ENCODE measurements at regions not wholly inside any gene's neighbourhood (a gene's known extent, or its start where the extent isn't known, plus 50 kb on each side); places are given as distances from the start of the nearest gene placed in this dataset.

DNA sequence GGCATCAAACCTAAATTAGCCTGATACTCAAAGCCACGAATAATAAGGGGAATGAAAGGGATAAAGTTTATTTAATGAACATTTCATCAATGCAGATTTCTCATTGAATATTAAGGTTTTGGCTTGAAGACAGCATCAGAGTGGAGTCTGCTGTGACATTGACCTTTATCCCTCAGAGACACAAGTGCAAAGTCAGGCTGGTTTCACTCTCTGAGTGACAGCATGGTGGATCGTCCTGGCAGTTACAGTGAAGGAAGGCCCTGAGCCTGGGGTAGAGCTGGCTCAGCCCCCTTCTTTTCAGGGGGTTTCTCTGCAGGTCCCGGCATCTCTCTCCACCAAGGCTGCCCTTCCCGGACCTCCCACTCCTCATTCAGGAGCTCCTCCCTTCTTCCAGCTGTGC is 503.1 kb downstream of the PREX1 start:
- DNase-seq = no peak

DNA sequence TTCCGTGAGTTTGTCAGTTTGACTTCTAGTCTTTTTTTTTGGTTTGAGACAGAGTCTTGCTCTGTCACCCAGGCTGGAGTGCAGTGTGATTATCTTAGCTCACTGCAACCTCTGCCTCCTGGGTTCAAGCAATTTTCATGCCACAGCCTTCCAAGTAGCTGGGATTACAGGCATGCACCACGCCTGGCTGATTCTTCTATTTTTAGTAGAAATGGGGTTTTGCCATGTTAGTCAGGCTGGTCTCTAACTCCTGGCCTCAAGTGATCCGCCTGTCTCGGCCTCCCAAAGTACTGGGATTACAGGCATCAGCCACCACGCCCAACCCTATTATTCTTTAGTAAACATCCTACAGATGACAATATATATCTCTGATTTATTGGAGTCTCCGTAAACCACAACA is 506.5 kb downstream of the PREX1 start:
- DNase-seq = no peak

DNA sequence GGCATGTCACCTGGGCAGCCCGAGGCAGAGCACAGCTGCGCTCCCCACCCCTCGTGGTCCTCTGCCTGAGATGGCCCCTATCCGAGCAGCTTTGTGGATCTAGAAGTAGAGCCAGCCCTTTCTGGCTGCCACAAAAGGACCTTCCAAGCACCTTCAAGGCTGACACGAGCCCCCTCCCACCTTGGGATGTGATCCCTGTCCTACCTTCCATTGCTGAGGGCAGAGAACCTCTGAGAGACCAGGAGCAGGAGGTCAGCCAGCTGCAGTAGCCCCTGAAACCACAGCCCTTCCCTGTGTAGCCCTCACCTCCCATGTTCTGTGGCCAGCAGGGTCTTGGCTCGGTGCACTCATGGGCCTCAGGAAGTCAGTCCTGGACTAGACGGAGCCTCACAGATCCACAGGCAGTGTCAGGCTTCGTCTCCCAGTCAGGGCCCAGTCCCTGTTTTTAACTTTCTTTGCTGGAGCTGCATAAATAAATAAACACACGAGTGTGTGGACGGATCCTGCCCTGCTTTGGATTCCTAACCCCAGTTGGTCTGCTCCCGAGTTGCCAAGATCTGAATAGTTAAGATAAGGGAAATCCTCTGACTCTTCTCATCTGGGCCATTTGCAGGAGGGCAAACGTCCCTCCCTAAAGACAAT is 507.7 kb downstream of the PREX1 start:
- DNase-seq = no peak

DNA sequence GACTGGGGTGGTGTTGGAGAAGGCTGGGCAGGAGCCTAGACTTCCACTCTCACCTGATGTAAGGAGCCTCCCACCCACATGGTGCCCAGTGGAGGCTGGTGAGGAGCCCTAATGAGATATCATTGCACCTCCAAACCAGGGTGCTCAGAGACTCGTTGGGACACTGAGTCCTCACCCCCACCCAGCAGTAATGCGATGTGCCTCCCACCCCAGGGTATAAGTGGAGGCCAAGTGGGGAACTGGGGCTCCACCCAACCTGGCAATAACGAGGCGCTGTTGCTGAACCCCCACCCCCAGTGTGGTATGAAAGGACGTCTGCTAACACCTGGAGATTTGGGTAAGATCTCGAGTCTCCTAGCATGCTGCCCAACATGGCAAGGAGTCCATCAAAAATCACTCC is 510.2 kb downstream of the PREX1 start:
- DNase-seq = no peak

DNA sequence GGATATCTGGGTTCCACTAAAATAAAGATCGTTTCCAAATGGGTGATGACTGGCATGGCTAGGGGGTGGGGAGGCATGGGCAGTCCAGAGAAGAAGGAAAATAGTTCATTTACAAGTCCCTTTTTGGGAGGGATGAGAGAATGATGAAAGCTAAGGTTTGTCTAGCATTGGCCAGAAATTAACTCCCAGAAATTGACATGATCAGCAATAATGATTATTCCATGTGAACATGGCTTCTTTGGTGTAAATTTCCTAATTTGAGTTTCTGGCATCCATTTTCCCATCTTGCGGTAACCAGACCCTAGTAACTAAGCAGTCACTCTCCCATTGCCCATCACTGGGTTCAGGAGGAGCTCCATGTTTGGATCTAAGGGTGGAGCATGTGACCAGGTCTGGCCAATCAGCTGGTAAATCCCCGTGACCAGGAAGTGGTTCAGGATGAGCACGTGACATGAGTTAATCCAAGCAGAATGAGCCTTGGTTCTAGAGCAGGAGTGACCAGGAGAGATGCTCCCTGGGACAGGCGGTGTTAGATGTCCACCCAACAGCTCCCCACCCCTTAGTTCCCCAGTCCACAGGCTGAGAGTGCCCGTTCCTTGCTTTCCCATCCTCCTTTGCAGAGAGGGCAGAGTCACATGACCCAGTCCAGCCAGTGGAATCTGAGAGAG is 512.7 kb downstream of the PREX1 start:
- no peak for DNase-seq

DNA sequence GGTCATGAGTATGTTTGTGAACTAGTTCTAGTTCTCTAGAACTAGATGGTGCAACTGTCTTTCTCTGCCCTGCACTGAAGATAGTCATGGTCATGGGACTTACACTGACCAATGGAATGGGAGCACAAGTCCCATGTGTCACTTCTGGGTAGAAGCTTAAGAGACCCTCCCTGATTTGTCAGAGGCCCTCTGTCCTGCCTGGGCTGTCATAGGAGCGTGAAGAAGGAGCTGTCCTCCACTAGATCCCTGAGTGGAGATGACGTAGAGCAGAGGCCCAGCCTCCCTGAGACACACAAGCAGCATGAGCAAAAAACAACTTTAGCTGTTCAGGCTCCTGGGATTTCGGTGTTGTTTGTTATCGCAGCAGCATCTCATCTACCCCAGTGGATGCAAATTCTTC is 514.5 kb downstream of the PREX1 start:
- DNase-seq = no peak

DNA sequence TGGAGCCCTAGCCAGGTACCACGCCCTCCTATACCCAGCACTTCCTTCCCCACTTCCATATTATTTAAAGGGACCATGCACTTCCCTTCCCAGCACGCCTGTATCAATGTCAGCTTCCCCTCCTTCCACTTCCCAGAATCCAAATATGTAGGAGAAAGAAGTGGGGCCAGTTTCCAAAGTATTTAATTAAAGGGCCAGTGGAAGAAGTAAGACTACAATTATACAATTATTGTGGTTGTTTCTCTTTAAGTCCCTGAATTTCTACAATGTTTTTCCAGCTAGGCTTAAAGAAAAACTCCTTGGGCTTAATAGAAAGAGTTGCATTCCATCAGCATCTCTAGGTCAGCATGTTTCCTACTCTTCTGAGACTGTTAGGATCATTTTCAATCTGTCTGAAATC is 515.8 kb downstream of the PREX1 start:
- no peak for DNase-seq

DNA sequence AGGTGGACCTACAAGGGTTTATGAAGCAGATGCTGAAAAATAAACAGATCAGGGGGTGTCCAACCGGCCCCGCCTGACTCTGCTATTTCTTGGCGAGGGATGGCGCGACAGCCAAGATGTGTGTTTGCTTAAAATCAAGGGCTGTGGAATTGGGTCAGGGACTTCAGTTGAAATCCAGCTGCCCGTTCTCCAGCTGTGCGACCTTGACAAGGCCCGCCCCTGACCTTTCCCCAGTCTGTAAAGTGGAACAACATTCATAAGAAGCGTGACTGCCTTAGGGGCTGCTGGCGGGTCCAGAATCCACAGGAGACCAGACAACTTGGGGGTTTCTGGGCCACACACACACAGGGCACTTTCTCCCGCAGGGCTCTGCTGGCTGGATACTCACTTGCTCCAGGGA is 517.5 kb downstream of the PREX1 start:
- DNase-seq = no peak

DNA sequence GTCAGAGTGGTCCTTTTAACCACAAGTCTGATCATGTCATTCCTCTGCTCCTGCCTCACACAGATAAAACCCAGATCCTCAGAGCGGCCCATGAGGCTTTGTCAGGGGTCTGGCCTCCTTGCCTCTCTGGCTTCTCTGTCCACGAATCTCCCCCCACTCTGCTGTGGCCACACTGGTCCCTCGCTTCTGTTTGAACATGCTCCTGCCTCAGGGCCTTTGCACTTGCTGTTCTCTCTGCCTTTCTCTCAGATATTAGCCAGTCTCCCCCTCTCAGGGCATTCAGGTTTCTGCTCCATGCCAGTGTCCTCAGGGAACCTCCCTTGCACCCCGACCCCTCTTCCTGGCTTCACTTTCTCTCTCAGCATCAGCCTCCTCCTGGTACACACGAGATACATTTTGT is 518.5 kb downstream of the PREX1 start:
- DNase-seq = no peak

DNA sequence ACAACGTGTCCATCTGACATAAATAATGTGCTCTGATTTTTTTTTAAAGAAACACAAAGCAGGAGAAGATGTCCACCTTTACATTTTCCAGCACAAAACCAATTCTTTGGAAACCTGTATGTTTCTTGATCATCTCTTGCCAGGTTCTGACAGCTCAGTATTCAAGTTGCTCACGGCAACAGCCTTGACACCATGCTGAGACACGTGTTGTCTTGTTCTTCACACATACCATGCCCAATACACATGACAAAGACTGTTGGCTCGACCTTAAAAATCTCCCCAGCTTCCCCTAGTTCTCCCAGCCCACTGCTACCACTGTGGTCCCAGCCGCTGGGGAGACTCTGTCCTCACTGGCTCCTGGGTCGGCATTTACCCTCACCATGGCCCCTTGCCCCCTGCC is 518.9 kb downstream of the PREX1 start:
- DNase-seq = no peak

DNA sequence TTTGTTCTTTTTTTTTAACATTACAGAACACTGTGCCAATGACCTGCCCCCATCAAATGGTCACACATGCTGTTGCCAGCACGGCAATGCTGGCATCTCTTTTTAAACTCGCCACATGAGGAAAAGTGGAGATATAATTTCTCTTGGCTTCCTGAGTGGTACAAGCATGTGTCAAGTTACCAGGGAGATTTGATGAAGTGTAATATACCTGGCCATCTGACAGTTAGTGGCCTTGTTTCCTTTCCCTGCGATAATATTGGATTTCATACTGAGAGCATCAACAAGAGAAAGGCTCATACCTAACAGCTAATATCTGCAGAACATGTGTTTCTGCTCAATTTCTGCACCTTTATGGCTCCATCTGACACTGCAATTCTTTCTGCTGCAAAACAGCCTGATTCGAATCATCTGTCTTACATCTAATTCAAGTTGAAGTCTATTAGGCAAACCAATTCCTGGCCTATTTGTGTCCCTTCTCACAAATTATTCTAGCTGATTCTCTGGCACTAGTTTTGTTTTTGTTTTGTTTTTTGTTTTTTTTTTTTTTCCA is 519.5 kb downstream of the PREX1 start:
- no peak for DNase-seq

DNA sequence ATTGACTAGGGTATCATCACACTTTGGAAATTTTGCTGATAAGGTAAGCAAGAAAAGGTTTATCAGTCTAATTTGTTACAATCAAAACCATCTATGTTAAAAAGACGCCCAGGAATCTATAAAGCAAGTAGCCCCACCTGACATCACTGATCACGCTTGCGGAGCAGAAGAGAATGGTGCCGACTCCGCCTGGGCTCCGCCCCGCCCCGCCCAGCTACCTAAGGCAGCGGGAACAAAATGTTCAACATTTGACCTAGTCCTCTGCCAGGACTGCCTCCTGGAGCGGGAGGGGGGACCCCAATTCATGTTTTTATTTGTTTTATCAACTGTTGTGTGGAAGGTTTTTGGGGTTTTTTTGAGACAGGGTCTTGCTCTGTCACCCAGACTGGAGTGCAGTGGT is 520.5 kb downstream of the PREX1 start:
- DNase-seq = no peak

DNA sequence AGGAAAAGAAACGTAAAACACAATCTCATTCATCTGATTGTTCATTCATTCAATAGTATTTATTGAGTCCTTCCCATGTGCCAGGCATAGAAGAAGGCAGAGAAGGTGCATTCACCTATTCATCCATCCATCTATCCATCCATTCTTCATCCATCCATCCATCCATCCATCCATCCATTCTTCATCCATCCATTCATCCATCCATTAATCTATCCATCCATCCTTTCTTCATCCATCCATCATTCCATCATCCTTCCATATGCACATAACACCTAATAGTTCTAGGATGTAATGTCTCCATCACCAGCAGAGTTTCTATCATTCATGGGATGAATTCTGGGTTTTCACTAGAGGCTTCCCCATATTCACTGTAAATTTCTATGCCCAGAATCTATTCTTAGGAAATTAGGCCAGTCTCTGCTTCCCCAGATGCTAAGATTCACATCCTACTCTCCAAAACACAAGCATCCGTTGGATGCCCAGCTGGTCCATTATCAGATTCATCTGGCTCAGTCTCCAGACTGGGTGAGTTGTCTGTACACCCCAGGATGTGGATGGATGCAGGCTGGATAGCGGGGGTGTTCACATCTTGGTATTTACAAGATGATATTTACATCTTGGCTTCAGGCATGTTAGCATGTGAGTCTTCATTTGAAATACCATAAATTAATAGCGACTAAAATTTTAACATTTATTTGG is 517.7 kb upstream of the SULF2 start:
- DNase-seq = no peak

DNA sequence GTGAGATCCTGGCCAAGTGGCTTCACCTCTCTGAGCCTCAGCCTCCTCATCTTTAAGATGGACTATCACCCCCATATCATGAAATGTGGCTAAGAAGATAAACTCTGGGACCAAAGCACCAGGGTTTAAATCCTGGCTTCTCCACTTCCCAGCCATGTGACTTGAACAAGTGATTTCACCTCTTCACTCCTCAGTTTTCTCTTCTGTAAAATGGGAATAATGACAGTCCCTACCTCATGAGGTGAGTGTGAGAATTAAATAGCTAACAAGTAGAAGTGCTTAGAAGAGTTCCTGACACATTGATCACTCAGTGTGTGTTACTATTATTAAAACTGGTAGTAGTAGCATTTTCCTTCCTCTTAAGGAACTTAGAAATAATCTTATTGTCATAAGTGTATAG is 516.9 kb upstream of the SULF2 start:
- no peak for DNase-seq

DNA sequence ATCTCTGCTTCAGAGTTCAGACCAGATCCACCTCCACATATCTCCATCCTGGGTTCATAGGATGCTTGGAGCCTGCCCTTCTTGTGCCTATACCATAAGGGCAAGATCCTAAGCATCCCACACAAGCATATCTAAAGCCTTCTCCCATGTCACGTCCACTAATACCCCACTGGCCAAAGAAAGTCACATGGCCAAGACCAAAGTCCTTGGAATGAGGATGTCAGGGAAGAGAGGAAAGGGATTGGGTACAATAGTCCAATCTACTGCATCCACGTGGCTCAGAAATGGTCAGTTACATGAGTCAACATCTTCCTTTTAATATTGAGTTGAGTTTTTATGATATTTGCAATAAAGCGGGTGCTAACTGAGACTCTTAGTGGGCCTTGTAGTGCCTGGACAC is 515.9 kb upstream of the SULF2 start:
- no peak for DNase-seq

DNA sequence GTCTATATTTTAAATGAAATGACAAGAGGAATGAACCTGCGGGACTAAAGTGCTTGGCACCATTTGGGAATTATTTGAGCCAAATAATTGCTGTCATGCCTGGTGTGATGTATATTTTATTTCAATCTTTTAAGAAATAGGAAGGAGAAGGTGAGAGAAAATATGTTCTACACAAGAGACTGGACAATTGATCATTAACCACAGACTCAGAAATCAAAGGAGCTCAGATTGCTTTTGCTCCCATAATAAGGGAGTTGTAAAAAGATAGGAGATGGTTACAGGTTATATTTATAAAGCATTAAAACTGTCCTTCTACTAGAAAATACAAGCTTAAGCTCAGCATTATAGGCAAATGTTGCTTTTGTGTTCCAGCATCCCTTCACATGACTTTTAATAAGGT is 515.2 kb upstream of the SULF2 start:
- no peak for DNase-seq

DNA sequence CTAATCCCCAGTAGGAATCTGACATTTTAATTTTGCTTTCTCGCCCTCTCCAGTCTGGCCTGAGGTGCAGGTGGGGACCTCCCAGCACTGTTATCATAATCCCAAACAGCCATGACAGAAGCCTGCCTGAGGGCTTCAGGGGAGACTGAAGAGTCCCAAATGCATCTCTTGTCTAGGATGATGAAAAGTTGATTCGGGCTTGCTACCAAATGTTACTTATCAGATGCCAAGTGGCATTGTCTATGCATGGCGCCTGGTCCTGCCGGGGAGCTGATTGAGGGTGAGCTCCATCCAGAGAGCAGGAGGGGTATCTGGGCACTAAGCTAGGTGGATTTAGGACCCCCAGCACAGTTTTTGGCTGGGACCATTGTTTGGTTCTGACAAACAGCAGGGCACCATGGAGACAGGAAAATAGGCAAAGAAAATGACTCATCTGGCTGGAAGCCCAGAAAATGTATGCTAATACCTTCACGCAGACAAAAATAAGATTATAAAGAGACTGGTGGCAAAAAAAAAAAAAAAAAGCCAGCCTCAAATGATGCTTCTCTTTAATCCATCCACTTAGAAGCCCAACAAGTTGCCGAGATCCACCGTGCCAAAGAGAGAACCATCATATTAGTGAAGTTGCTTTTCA is 513.7 kb upstream of the SULF2 start:
- DNase-seq = peak; percentile 82

DNA sequence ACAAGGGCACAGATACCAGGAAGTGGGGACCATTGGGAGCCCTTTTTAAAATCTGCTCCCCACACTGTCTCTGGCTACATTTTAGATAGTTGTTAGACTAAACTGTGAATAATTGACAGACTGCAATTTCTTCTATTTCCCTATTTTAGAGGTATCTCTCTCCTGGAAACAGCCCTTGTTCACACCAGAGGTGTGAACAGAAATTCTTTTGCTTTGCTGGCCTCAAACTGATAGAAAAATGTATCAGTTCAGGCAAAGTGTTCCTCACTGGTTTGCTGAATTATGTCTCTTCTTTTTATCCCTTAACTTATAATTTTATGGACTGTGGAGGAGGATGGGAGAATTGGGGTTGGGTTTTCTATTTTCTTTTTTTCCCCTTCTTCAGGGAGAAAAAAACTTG is 513.2 kb upstream of the SULF2 start:
- DNase-seq = no peak

DNA sequence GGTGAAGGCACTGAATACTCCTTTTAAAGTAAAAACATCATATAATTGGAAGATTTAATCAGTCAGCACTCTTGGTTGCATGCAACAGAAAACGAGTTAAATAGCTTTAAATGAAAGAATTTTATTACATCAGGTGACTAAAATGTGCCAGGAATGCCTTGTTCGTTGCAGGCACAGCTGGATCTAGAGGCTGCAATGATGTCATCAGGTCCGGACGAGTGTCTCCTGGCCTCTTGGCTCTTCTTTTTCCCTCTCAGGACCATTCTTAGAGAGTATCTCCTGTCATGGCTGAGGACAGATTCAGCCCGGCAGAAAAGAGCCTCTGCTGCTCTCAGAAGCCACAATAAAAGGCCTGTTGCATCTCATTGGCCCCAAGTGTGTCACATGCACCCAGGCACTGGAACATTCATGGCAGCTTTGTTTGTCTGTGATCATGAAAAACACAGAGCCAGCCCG is 510.7 kb upstream of the SULF2 start:
- no peak for DNase-seq

DNA sequence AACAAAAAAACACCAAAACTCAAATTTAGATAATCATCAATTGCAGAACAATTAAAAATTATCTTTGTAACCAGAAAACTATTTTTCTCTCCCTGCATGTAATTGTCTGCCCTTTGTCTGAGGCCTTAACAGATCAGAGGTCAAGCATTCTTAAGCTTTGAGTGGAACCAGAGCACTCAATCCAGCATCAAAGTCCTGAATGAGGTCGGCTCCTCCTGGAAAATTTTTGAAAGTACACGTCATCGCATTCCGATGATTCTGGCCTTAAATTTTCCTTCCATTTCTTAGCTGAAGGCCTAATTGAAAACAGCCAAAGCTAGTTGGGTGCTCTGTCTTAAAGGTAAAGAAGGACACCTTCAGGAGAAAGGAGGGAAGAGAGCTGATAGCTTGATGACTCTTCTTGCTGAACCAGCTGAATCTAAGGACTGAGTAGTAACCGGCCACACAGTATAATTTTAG is 510.2 kb upstream of the SULF2 start:
- DNase-seq = peak; percentile 5

DNA sequence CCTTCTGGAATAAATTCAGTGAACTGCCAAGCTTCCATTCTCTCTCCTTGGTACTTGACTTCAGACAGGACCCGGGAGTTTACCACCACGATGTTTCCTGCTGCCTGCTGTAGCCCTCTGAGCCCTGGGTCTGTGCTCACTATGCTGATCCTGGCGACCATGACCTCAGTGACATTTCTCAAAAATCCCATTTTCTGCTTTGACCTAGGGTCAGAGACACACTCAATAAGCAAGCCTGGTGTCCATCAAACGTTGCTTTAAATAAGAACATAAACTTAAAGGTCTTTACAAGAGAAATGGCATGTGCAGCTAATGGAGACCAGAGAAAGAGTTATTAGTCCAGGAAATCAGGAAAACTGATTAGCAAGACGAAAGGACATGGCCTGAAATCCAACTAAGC is 509.7 kb upstream of the SULF2 start:
- no peak for DNase-seq

DNA sequence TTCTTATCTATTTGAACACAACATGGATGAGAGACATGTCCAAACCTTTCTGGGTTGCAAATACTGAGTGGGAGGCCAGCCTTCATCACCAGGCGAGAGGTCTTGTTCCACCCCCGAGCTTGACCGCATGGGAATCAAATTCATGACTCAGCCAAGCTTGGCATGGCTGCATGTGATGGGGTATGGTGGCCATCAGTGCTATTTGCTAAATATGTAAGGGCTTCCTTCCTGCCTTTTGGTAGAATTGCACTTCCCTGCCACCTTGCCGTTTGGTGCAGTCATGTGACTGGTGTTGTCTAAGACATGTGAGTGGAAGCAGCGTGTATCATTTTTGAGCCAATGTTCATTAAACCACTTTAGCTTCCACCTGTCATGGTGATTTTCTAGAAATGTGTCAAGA is 508.9 kb upstream of the SULF2 start:
- DNase-seq = no peak

DNA sequence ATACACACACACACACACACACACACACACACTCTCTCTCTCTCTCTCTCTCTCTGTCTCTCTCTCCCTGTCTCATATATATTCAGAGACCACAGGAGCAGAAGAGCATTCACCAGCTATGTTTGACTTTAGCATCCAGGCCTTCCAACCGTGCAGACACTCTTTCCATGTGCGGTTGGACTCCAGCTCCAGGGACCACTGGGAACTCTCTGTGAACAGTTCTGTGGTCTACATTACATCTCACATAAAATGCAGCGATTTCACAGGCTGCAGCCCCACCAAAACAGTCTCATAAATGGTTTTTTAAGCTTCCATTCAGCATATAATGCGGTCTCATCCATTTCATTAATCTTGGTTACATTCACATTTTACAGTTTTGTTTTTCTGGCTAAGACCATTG is 508.4 kb upstream of the SULF2 start:
- DNase-seq = no peak

DNA sequence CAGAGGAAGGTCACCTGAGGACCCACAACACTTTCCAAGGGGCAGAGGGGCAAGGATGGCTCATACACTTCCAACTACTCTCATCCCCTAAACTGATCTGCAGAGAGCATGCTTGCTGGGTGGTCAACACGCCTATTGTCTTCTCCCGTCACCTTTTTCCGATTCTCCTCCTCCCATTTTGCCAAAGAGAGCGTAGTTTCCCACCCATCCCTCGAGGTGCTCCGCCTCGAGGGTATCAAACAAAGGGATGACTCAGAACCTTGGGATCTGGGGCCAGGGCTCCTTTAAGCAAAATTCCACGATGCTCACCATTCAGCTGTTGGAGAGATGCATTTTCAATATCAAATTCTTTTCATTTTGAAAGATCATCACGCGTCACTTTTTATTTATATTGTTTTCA is 507.5 kb upstream of the SULF2 start:
- DNase-seq = no peak
